Hippocampal formation (tissue), 2 donors: ENCODE measurements at regions not wholly inside any gene's neighbourhood (a gene's known extent, or its start where the extent isn't known, plus 50 kb on each side); places are given as distances from the start of the nearest gene placed in this dataset.
"Not testable (repeated sequence)": the region's sequence is repeated elsewhere in the genome, so short reads cannot be mapped to it uniquely, and the experiment has no call there.

Source experiments
- DNase-seq, 2 donors: peaks; one replicate each; lab custom pipeline; 2025; lab: John Stamatoyannopoulos, UW

- DNase-seq = no peak
Measured at GRCh38 chr17:53058031-53058430, 764.7 kb upstream of the KIF2B start.

- DNase-seq = no peak
Measured at GRCh38 chr17:53046781-53047180, 775.9 kb upstream of the KIF2B start.

GRCh38 chr17:53039981-53040380 is 782.7 kb upstream of the KIF2B start:
- no peak for DNase-seq

- no peak for DNase-seq
Measured at GRCh38 chr17:53033297-53033696, 789.4 kb upstream of the KIF2B start.

- DNase-seq = no peak
Measured at GRCh38 chr17:53032861-53033271, 789.9 kb upstream of the KIF2B start.

- DNase-seq = no peak
Measured at GRCh38 chr17:53017227-53017626, 805.5 kb upstream of the KIF2B start.

GRCh38 chr17:53016085-53016484 is 806.6 kb upstream of the KIF2B start:
- no peak for DNase-seq

- DNase-seq = no peak
Measured at GRCh38 chr17:53012364-53012763, 810.4 kb upstream of the KIF2B start.

GRCh38 chr17:53006006-53006405 is 816.7 kb upstream of the KIF2B start:
- DNase-seq = no peak

- DNase-seq = no peak
Measured at GRCh38 chr17:53004902-53005301, 817.8 kb upstream of the KIF2B start.

GRCh38 chr17:52995881-52996280 is 826.8 kb upstream of the KIF2B start:
- no peak for DNase-seq

- DNase-seq = no peak
Measured at GRCh38 chr17:52995147-52995546, 827.6 kb upstream of the KIF2B start.

GRCh38 chr17:52986056-52986662 is 827.6 kb upstream of the CA10 start:
- DNase-seq = no peak

- DNase-seq = no peak
Measured at GRCh38 chr17:52982331-52982730, 823.8 kb upstream of the CA10 start.

- DNase-seq = no peak
Measured at GRCh38 chr17:52979921-52980320, 821.4 kb upstream of the CA10 start.

GRCh38 chr17:52965856-52966255 is 807.3 kb upstream of the CA10 start:
- DNase-seq = no peak

GRCh38 chr17:52961751-52962150 is 803.2 kb upstream of the CA10 start:
- not testable (repeated sequence) for DNase-seq

- DNase-seq = no peak
Measured at GRCh38 chr17:52957411-52957810, 798.9 kb upstream of the CA10 start.

GRCh38 chr17:52947418-52947817 is 788.9 kb upstream of the CA10 start:
- DNase-seq = no peak

GRCh38 chr17:52938623-52939230 is 780.2 kb upstream of the CA10 start:
- no peak for DNase-seq

GRCh38 chr17:52930581-52930980 is 772.1 kb upstream of the CA10 start:
- no peak for DNase-seq

GRCh38 chr17:52930145-52930544 is 771.6 kb upstream of the CA10 start:
- no peak for DNase-seq

GRCh38 chr17:52923658-52924057 is 765.1 kb upstream of the CA10 start:
- DNase-seq = no peak

GRCh38 chr17:52899235-52899634 is 740.7 kb upstream of the CA10 start:
- DNase-seq = no peak
